Skeletal muscle satellite cell (primary cell): ENCODE measurements at regions not wholly inside any gene's neighbourhood (a gene's known extent, or its start where the extent isn't known, plus 50 kb on each side); places are given as distances from the start of the nearest gene placed in this dataset.

Experiments used
- H3K27me3 ChIP-seq: 2 replicates; pipeline ENCODE4 v1.7.0; 2013; ENCODE audit warnings: low read length; ENCODE audit not compliant: control insufficient read depth, insufficient read depth
- H3K36me3 ChIP-seq: 2 replicates; pipeline ENCODE4 v1.7.0; 2013; ENCODE audit warnings: mild to moderate bottlenecking, control low read depth, low read length; ENCODE audit not compliant: insufficient read depth
- H3K4me1 ChIP-seq: 2 replicates; pipeline ENCODE4 v1.7.0; 2013; ENCODE audit warnings: low read length; ENCODE audit not compliant: control insufficient read depth, insufficient read depth
- H3K4me2 ChIP-seq: 2 replicates; pipeline ENCODE4 v1.7.0; 2013; ENCODE audit warnings: mild to moderate bottlenecking, low read length
- H3K4me3 ChIP-seq: 2 replicates; pipeline ENCODE4 v1.7.0; 2013; ENCODE audit warnings: low read length
- H3K9ac ChIP-seq: 2 replicates; pipeline ENCODE4 v1.7.0; 2013; ENCODE audit warnings: mild to moderate bottlenecking, low read depth, low read length, moderate library complexity
- H3K9me3 ChIP-seq: replicated peaks from 2 replicates; pipeline ENCODE4 v1.7.0; 2013; ENCODE audit warnings: mild to moderate bottlenecking, control low read depth, low read length

GRCh38 chr13:85373322-85373721 is 425.9 kb downstream of the SLITRK6 start:
- H3K4me2 ChIP-seq: no peak overlapping the region
- no peaks in the 10 kb centered on the region for H3K4me1 ChIP-seq
- H3K9ac ChIP-seq: no peak overlapping the region
- H3K27me3 ChIP-seq: no peaks in the 10 kb centered on the region
- no peak overlapping the region for H3K4me3 ChIP-seq
- no peaks in the 10 kb centered on the region for H3K36me3 ChIP-seq
- H3K9me3 ChIP-seq: peaks cover 4% of the 10 kb centered on the region

GRCh38 chr13:85371254-85371653 is 428.0 kb downstream of the SLITRK6 start:
- no peak overlapping the region for H3K9ac ChIP-seq
- H3K9me3 ChIP-seq: peaks cover 4% of the 10 kb centered on the region
- no peak overlapping the region for H3K4me3 ChIP-seq
- H3K4me2 ChIP-seq: no peak overlapping the region
- no peaks in the 10 kb centered on the region for H3K36me3 ChIP-seq
- H3K27me3 ChIP-seq: no peaks in the 10 kb centered on the region
- no peaks in the 10 kb centered on the region for H3K4me1 ChIP-seq

- no peak overlapping the region for H3K9ac ChIP-seq
- H3K27me3 ChIP-seq: no peaks in the 10 kb centered on the region
- no peaks in the 10 kb centered on the region for H3K4me1 ChIP-seq
- H3K9me3 ChIP-seq: no peaks in the 10 kb centered on the region
- H3K4me2 ChIP-seq: no peak overlapping the region
- H3K36me3 ChIP-seq: no peaks in the 10 kb centered on the region
- H3K4me3 ChIP-seq: no peak overlapping the region
These were observed 430.5 kb downstream of the SLITRK6 start for GRCh38 chr13:85368686-85369085.

DNA sequence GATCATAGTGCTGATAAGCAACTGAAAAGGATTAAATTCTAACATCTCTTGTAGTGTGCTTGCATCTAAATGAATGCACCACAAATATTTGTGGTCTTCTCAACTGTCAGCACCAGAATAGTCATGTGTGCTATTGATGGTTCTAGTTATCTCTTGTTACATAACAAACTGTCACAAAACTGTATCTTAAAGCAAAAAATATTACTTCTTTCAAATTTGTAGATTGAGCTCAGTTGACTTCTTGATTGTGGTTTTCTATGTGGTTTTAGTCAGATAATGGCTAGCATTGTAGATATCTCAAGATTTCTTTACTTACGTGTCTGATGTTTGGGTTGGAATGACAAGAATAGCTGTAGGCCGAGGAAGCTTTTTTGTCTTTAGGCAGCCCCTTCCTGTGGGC is 431.3 kb downstream of the SLITRK6 start:
- no peak overlapping the region for H3K9ac ChIP-seq
- H3K9me3 ChIP-seq: no peaks in the 10 kb centered on the region
- no peaks in the 10 kb centered on the region for H3K4me1 ChIP-seq
- H3K4me3 ChIP-seq: no peak overlapping the region
- no peaks in the 10 kb centered on the region for H3K36me3 ChIP-seq
- H3K4me2 ChIP-seq: no peak overlapping the region
- no peaks in the 10 kb centered on the region for H3K27me3 ChIP-seq

DNA sequence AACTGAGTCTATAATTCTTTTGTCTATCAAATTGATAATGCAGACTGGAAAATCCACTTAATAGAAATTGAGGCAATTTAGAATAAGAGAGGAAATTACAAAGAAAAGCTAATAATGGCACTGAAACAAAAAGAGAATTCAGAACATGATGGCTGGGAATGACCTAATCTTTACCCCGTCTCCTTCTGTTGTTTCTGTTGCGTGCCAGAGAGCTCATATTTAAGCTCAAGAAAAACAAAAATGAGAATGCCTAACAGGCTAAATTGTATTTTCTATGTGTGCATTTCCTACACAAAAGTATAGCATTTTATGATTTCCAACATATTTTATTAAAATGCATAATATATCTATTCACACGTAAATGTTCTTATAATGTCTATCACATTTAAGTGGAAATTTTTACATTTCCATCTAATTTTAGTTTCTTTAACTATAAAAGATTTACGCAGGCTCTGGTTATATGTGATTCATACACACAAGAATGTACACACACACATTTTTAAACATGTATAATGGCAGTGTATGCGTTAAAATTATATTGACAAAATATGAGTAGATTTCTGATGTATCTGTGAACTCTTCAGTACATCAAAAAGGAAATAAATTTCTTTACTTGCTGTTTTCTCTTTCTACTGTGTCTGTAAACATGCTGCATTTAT is 432.3 kb downstream of the SLITRK6 start:
- no peaks in the 10 kb centered on the region for H3K9me3 ChIP-seq
- no peak overlapping the region for H3K9ac ChIP-seq
- no peaks in the 10 kb centered on the region for H3K27me3 ChIP-seq
- H3K4me1 ChIP-seq: no peaks in the 10 kb centered on the region
- no peaks in the 10 kb centered on the region for H3K36me3 ChIP-seq
- no peak overlapping the region for H3K4me2 ChIP-seq
- H3K4me3 ChIP-seq: no peak overlapping the region

- Histone ChIP-seq H3K9ac (no peak overlapping the region), H3K36me3 (no peaks in the 10 kb centered on the region), H3K4me2 (no peak overlapping the region), H3K27me3 (no peaks in the 10 kb centered on the region), H3K4me3 (no peak overlapping the region), H3K9me3 (peaks cover 3% of the 10 kb centered on the region), H3K4me1 (no peaks in the 10 kb centered on the region)
These were observed 435.7 kb downstream of the SLITRK6 start for GRCh38 chr13:85363504-85363903.

DNA sequence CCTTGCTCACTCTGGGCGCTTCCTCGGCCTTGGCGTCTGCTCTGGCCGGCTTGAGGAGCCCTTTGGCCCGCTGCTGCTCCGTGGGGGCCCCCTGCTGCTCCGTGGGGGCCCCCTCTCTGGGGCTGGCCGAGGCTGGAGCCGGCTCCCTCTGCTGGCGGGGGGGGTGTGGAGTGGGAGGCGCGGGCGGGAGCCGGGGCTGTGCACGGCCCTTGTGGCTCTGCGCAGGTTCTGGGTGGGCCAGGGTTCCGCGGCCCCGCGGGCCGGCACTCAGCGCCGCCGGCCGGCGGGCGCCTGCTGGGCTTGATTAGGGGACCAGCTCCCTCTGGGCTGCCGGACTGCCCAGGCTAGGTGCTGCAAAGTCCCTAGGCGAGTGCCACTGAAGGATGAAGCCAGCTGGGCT is 436.2 kb downstream of the SLITRK6 start:
- no peaks in the 10 kb centered on the region for H3K27me3 ChIP-seq
- H3K9me3 ChIP-seq: peaks cover 3% of the 10 kb centered on the region
- no peak overlapping the region for H3K4me3 ChIP-seq
- no peaks in the 10 kb centered on the region for H3K4me1 ChIP-seq
- H3K36me3 ChIP-seq: no peaks in the 10 kb centered on the region
- H3K9ac ChIP-seq: no peak overlapping the region
- no peak overlapping the region for H3K4me2 ChIP-seq

DNA sequence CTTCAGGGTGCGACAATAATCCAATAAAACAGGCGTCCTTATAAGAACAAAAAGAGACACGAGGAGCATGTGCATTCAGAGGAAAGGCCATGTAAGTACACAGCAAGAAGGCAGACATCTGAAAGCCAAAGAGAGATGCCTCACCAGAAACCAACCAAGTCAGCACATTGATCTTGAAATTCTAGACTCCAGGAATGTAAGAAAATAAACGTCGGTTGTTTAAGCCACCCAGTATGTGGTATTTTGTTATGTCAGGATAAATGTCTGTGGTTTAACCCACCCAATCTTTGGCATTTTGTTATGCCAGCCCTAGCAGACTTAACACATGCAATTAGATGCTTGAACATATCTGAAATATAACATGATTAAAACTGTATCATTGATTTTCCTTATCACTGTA is 452.0 kb downstream of the SLITRK6 start:
- Histone ChIP-seq H3K27me3 (no peaks in the 10 kb centered on the region), H3K4me1 (no peaks in the 10 kb centered on the region), H3K9me3 (peaks cover 6% of the 10 kb centered on the region), H3K4me3 (no peak overlapping the region), H3K4me2 (no peak overlapping the region), H3K9ac (no peak overlapping the region), H3K36me3 (no peaks in the 10 kb centered on the region)

- Histone ChIP-seq H3K4me1 (no peaks in the 10 kb centered on the region), H3K27me3 (no peaks in the 10 kb centered on the region), H3K9me3 (no peaks in the 10 kb centered on the region), H3K36me3 (no peaks in the 10 kb centered on the region), H3K9ac (no peak overlapping the region), H3K4me3 (no peak overlapping the region), H3K4me2 (no peak overlapping the region)
These were observed 465.0 kb downstream of the SLITRK6 start for GRCh38 chr13:85334187-85334586.

DNA sequence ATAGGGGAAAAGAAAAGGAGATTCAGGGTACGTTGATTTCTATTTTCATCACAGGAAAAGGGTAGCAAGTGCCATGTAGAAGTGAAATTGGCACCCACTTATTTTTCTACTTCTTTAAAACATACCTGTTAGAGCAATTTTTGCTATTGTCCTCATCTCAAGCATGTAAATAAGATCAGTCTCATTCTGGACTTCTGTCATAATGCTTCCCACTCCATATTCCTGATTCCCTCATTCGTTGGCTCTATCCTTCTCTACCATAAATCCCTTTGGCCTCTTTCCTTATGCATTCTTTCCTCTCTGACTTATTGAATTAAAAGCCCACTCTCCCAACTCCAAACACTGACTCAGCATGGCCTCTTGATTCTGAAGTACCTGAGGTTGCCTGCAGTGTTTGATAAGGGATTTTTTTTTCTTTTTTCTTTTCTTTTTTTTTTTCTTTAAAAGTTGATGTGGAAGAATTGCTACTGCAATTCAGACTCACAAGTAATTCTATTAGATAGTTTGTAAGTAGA is 465.7 kb downstream of the SLITRK6 start:
- no peak overlapping the region for H3K4me2 ChIP-seq
- H3K36me3 ChIP-seq: no peaks in the 10 kb centered on the region
- no peak overlapping the region for H3K4me3 ChIP-seq
- no peaks in the 10 kb centered on the region for H3K27me3 ChIP-seq
- no peak overlapping the region for H3K9ac ChIP-seq
- no peaks in the 10 kb centered on the region for H3K9me3 ChIP-seq
- H3K4me1 ChIP-seq: no peaks in the 10 kb centered on the region

- H3K4me2 ChIP-seq: no peak overlapping the region
- no peaks in the 10 kb centered on the region for H3K27me3 ChIP-seq
- H3K4me1 ChIP-seq: no peaks in the 10 kb centered on the region
- H3K4me3 ChIP-seq: no peak overlapping the region
- H3K9me3 ChIP-seq: no peaks in the 10 kb centered on the region
- H3K36me3 ChIP-seq: no peaks in the 10 kb centered on the region
- no peak overlapping the region for H3K9ac ChIP-seq
These were observed 466.6 kb downstream of the SLITRK6 start for GRCh38 chr13:85332615-85333014.

DNA sequence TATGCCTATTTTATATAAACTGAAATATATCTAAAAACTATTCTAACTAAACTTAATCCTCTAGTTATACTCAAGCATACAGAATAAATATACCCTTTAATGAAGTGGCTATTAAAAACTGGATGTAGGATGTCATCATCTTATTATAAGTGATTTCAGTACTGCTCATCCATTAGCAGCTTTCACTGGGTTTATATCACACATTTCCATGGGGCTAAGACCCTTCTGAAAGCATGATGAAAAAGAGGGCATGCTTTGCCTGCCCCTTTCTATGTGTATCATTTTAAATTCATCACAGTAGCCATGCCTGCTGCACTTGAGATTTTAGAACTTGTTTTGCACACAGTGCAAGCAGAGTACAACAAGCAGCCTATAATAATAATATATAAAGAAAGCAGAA is 477.5 kb downstream of the SLITRK6 start:
- Histone ChIP-seq H3K4me1 (no peaks in the 10 kb centered on the region), H3K9ac (no peak overlapping the region), H3K27me3 (no peaks in the 10 kb centered on the region), H3K4me3 (no peak overlapping the region), H3K9me3 (no peaks in the 10 kb centered on the region), H3K36me3 (no peaks in the 10 kb centered on the region), H3K4me2 (no peak overlapping the region)
